NT2/D1 (cell line): ENCODE measurements at regions not wholly inside any gene's neighbourhood (a gene's known extent, or its start where the extent isn't known, plus 50 kb on each side); places are given as distances from the start of the nearest gene placed in this dataset.

Source experiments
- DNase-seq: peaks from one replicate; pipeline ENCODE4 v3.0.0-alpha.2; 2011; ENCODE audit warnings: low read depth, low spot score
- H3K27me3 ChIP-seq: 2 replicates; pipeline ENCODE4 v1.6.0; 2011; ENCODE audit warnings: mild to moderate bottlenecking; ENCODE audit not compliant: insufficient read length, insufficient read depth
- H3K36me3 ChIP-seq: 2 replicates; pipeline ENCODE4 v1.6.1; 2011; ENCODE audit warnings: mild to moderate bottlenecking, low read length, mixed read lengths; ENCODE audit not compliant: insufficient read depth, insufficient read length
- H3K4me1 ChIP-seq: 2 replicates; pipeline ENCODE4 v1.5.1; 2011; ENCODE audit not compliant: insufficient read depth, insufficient read length
- H3K4me3 ChIP-seq: 2 replicates; pipeline ENCODE4 v1.5.1; 2011; ENCODE audit warnings: low read depth; ENCODE audit not compliant: insufficient read length
- H3K9ac ChIP-seq: 2 replicates; pipeline ENCODE4 v1.6.0; 2011; ENCODE audit warnings: low read depth; ENCODE audit not compliant: insufficient read length
- H3K9me3 ChIP-seq: 2 replicates; pipeline ENCODE4 v1.5.1; 2011; ENCODE audit warnings: mild to moderate bottlenecking, low read length; ENCODE audit not compliant: insufficient read depth
- SUZ12 ChIP-seq: IDR thresholded peaks from 2 replicates; pipeline ENCODE4 v1.6.1; 2011; ENCODE audit not compliant: insufficient read length, insufficient read depth; ENCODE audit errors: extremely low read depth
- YY1 ChIP-seq: IDR thresholded peaks from 2 replicates; pipeline ENCODE4 v1.6.1; 2011; ENCODE audit not compliant: insufficient read length, insufficient read depth
- ZNF274 ChIP-seq: IDR thresholded peaks from 2 replicates; pipeline ENCODE4 v1.6.1; 2011; ENCODE audit warnings: mild to moderate bottlenecking, low read depth, low read length

DNA sequence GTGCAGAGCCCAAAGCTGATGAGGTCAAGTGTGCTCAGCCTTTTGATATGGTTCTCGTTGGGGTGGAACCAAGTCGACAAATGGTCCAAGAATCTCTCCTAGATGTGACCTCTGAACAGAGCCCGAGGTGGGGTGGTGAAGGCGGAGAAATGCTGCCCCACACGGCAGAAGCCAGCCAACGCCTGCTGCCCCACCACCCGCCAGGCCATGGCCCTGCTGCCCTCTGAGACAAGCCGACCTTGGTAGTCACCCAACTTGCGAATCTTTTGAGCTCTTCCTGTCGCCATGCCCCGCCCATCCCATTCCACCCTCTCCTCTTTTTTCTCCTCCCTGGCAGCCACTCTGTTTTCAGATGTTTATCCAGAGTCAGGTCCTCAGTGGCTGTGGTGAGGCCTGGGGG is 91.5 kb upstream of the EGFLAM start:
- Histone ChIP-seq H3K36me3 (no peaks in the 10 kb centered on the region), H3K9ac (no peak overlapping the region), H3K27me3 (peaks cover 4% of the 10 kb centered on the region), H3K4me3 (no peak overlapping the region), H3K4me1 (peaks cover 2% of the 10 kb centered on the region), H3K9me3 (no peaks in the 10 kb centered on the region)
- TF ChIP-seq ZNF274 (no peak), YY1 (no peak), SUZ12 (no peak)
- no peak for DNase-seq

DNA sequence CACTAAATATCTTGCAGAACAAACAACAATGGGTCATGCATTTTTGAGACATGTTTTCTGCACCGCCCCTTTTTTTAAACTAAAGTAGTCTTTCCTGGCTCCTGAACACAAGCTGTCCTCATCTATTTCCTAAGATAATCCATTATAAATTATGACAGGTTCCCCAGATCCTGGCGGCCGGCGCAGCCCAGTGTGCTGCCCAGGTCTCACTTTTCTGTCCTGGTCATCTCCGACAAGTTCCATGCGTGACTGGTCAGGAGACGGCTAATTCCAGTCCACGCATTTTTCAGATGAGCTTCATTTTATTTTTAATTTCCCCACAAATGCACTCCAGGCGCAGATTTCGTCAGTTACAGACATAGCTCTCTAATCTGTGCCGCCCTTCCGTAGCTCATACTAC is 92.9 kb upstream of the EGFLAM start:
- Histone ChIP-seq H3K4me1 (peaks cover 2% of the 10 kb centered on the region), H3K9me3 (no peaks in the 10 kb centered on the region), H3K4me3 (no peak overlapping the region), H3K27me3 (peaks cover 4% of the 10 kb centered on the region), H3K9ac (no peak overlapping the region), H3K36me3 (no peaks in the 10 kb centered on the region)
- DNase-seq: no peak
- TF ChIP-seq SUZ12 (no peak), YY1 (no peak), ZNF274 (no peak)

DNA sequence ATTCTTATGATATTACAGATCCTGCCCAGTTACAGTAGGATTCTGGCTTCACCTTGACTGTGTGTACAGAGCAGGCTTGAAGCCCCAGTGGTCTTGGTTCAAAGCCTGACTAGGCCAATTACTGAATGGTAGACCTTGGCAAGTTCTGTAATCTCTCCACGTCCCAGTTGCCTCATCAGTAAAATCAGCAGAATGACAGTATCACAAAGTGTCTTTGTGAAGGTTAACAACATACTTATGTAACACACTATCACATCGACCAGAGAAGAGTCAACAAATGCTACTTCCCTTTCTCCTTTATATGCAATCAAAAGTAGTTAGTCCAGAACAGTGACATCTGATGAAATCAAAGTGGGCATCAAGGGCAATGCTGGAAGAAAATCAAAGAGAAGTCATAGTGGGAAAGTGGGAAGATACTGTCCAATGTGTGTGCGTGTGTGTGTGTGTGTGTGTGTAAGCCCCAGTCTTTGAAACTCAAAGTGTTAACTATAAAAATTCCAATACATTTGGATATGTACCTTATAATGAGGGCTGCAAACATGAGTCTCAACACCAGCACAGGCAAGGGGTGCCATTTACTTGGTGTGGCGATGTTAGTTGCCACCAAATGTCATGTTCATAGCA is 93.5 kb upstream of the EGFLAM start:
- peaks cover 2% of the 10 kb centered on the region for H3K4me1 ChIP-seq
- no peak for DNase-seq
- H3K4me3 ChIP-seq: no peak overlapping the region
- H3K9ac ChIP-seq: no peak overlapping the region
- H3K9me3 ChIP-seq: no peaks in the 10 kb centered on the region
- peaks cover 4% of the 10 kb centered on the region for H3K27me3 ChIP-seq
- H3K36me3 ChIP-seq: no peaks in the 10 kb centered on the region
- no peak for TF ChIP-seq YY1
- TF ChIP-seq ZNF274: no peak
- TF ChIP-seq SUZ12: no peak

DNA sequence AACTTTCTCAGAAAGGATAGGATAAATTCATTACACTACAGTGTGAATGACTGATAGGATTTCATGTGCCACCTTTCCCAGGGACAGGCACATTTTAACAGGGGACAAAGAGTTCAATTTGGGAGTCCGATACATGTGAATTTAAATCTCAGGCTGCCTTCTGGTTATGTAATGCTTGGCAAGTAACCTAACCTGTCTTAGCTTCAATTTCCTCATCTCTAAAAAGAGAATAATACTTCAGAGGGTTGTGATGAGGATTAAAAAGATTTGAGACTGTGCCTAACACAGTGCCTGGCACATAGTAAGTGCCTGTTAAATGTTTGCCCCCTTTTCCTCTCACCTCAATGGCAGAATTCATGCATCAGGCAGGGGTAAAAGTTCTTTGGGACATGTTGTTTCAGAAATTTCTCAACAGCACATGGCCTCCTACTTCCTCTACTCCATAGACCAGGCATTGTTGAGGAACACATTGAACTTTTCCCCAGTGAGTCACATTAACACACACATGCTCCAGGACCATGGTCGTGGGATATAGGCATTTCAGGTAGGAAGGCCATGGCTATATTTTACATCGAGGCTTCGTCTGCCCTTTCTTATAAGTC is 94.6 kb upstream of the EGFLAM start:
- no peak for DNase-seq

DNA sequence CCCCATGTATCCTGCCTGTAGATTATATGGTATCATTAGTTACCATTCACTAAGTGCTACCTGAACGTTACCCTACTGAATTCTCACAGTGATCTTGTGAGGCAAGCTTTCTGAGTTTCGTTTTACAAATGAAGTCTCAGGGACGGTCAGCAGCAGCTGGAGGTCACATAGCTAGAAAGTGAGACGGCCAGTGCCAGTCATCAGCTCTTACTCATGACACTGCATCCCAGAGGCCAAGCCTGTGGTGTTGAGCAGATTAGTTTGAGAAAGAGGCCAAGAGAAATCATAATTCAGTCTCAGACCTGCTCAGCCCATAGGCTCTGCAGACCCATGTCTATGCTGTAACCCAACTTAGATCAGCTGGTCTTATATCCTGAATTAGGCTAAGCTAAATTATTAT is 95.7 kb upstream of the EGFLAM start:
- no peaks in the 10 kb centered on the region for H3K36me3 ChIP-seq
- no peak for DNase-seq
- no peaks in the 10 kb centered on the region for H3K9me3 ChIP-seq
- H3K4me1 ChIP-seq: peaks cover 2% of the 10 kb centered on the region
- H3K27me3 ChIP-seq: no peaks in the 10 kb centered on the region
- no peak overlapping the region for H3K4me3 ChIP-seq
- no peak for TF ChIP-seq YY1
- TF ChIP-seq ZNF274: no peak
- no peak for TF ChIP-seq SUZ12
- no peak overlapping the region for H3K9ac ChIP-seq

More for the DNA sequence above, 94.6 kb upstream of the EGFLAM start:
- TF ChIP-seq ZNF274 (no peak), SUZ12 (no peak), YY1 (no peak)
- H3K9me3 ChIP-seq: no peaks in the 10 kb centered on the region
- peaks cover under 1% of the 10 kb centered on the region for H3K27me3 ChIP-seq
- H3K36me3 ChIP-seq: no peaks in the 10 kb centered on the region
- H3K4me3 ChIP-seq: no peak overlapping the region
- H3K9ac ChIP-seq: no peak overlapping the region
- H3K4me1 ChIP-seq: peaks cover 2% of the 10 kb centered on the region

DNA sequence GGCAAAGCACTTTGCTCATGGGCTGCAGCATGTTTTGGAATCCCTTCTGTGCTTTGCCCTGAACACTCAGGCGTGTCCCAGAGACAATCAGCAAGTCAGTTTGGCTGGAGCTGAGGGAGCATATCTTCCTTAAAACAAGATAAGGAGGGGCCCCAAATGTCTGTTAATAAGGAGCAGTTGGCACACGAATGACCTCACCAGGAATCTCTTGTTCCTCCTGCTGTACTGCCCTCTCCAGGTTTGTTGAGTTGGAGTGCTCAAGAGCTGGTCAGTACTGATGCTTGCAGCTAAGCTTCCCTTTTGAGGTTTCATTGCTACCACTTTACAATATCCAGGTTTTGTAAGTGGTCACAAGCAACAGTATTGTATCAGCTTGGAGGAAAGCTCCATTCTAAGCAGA is 101.3 kb upstream of the EGFLAM start:
- no peak for DNase-seq
- TF ChIP-seq SUZ12 (no peak), YY1 (no peak), ZNF274 (no peak)
- H3K9me3 ChIP-seq: no peaks in the 10 kb centered on the region
- H3K4me1 ChIP-seq: no peaks in the 10 kb centered on the region
- no peak overlapping the region for H3K9ac ChIP-seq
- H3K36me3 ChIP-seq: no peaks in the 10 kb centered on the region
- no peak overlapping the region for H3K4me3 ChIP-seq
- no peaks in the 10 kb centered on the region for H3K27me3 ChIP-seq

DNA sequence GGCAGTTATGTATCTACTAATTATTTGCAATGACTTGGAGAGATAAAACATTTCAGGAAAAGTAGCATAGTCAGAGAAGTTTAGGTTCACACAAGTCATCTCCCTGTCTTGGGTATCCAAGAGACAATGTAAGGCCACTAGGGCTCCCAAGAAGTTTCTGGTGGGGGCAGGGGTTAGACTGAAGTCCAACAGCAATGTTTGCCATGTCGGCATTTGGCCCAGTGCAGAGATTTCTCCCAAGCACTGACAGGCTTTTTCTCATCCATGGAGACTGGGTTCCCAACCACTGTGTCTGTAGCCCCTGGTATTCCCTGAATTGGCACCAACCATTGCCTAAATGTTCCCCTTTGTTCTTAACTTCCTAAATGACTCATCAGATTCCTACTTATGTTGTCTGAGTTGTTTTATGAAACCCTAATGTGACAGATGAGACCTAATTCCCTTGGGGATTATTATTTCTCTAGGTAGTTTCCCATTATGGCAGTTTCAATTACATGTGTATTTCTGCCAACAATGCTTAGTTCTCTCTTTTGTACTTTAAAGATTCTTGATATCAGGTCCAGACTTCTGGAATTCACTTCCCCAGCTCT is 103.6 kb upstream of the EGFLAM start:
- H3K4me1 ChIP-seq: no peaks in the 10 kb centered on the region
- H3K9me3 ChIP-seq: no peaks in the 10 kb centered on the region
- H3K9ac ChIP-seq: no peak overlapping the region
- no peaks in the 10 kb centered on the region for H3K27me3 ChIP-seq
- DNase-seq: no peak
- TF ChIP-seq SUZ12 (no peak), YY1 (no peak), ZNF274 (no peak)
- H3K4me3 ChIP-seq: no peak overlapping the region
- H3K36me3 ChIP-seq: no peaks in the 10 kb centered on the region
